ENCODE measurements at regions not wholly inside any gene's neighbourhood (a gene's known extent, or its start where the extent isn't known, plus 50 kb on each side); places are given as distances from the start of the nearest gene placed in this dataset.

GRCh38 chr12:127538316-127538715 lies 728.7 kb upstream of the TMEM132C start:
- TF ChIP-seq ATF3 (IDR thresholded peaks at IDR 0.05; ENCODE audit: borderline replicate concordance, extremely low read depth, low read depth, low read length): no peak
- no peak for TF ChIP-seq SREBF2 (IDR thresholded peaks at IDR 0.05; ENCODE audit: low read length)
- no peak for TF ChIP-seq ZBTB11 (CRISPR knock-in tag; IDR thresholded peaks at IDR 0.05)
- TF ChIP-seq RB1 (IDR thresholded peaks at IDR 0.05; ENCODE audit: borderline replicate concordance): no peak
- no peak for TF ChIP-seq MEF2A (IDR thresholded peaks at IDR 0.05; ENCODE audit: insufficient read depth, low read depth, low read length)
